ENCODE measurements at regions not wholly inside any gene's neighbourhood (a gene's known extent, or its start where the extent isn't known, plus 50 kb on each side); places are given as distances from the start of the nearest gene placed in this dataset.

DNA sequence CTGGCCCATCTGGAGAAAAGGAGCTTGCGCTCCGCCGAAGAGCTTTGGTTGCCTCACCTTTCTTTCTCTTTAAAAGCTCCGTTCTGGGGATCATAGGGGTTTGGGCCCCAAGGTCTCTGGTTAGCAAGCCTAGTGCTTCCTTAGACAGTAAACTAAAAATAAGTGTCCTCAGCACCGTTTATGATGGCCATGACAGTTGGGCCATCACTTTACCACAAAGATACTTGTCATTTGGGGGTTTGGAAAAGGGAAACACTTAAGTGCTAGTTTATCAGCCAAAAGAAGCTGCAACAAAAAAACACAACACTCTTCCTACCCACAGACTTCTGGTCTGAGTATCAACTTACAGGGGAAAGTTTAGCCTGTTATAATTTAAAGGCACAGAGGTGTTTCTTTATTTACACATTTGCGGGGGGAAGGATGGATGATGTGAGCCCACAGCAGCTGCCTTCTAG lies 88.4 kb upstream of the CD44 start:
- DNase-seq (ENCODE audit: extremely low spot score): no peak
- Histone ChIP-seq H3K4me3 (no peak overlapping the region), H3K27ac (replicated peaks in 1 of 4) (no peak overlapping the region), H3K9me3 (no peaks in the 10 kb centered on the region), H3K4me1 (no peaks in the 10 kb centered on the region), H3K27me3 (no peaks in the 10 kb centered on the region), H3K36me3 (no peaks in the 10 kb centered on the region)
- TF ChIP-seq CTCF (IDR thresholded peaks at IDR 0.05): no peak
- no peak for TF ChIP-seq POLR2AphosphoS5 (IDR thresholded peaks at IDR 0.05)
- no peak for TF ChIP-seq POLR2A (IDR thresholded peaks at IDR 0.05; ENCODE audit: low read depth)
- TF ChIP-seq EP300 (IDR thresholded peaks at IDR 0.05): no peak
- intact Hi-C loops (cut with DNase I): no loop called here
- 64% methylated on average over 6 of the region's 6 CpGs for WGBS

GRCh38 chr11:35056391-35057093 lies 82.4 kb upstream of the CD44 start:
- no peaks in the 10 kb centered on the region for H3K36me3 ChIP-seq
- H3K4me3 ChIP-seq: no peak overlapping the region
- no peak for TF ChIP-seq POLR2AphosphoS5 (IDR thresholded peaks at IDR 0.05)
- TF ChIP-seq CTCF (IDR thresholded peaks at IDR 0.05): no peak
- TF ChIP-seq POLR2A (IDR thresholded peaks at IDR 0.05; ENCODE audit: low read depth): no peak
- no peak for TF ChIP-seq EP300 (IDR thresholded peaks at IDR 0.05)
- no peaks in the 10 kb centered on the region for H3K27me3 ChIP-seq
- WGBS: 100% methylated on average over 1 of the region's 1 CpG
- DNase-seq (ENCODE audit: extremely low spot score): no peak
- H3K4me1 ChIP-seq: peaks cover 0 to 4% (median under 1%) of the 10 kb centered on the region in 4 donors
- H3K9me3 ChIP-seq: no peaks in the 10 kb centered on the region
- H3K27ac ChIP-seq (replicated peaks in 1 of 4): no peak overlapping the region
- intact Hi-C loops (cut with DNase I): no loop called here

GRCh38 chr11:35057926-35058668 lies 80.9 kb upstream of the CD44 start:
- Histone ChIP-seq H3K27ac (replicated peaks in 1 of 4) (no peak overlapping the region), H3K4me1 (peaks cover 0 to 6% (median 2%) of the 10 kb centered on the region in 4 donors), H3K4me3 (no peak overlapping the region), H3K27me3 (no peaks in the 10 kb centered on the region), H3K9me3 (no peaks in the 10 kb centered on the region), H3K36me3 (no peaks in the 10 kb centered on the region)
- DNase-seq (ENCODE audit: extremely low spot score): no peak
- TF ChIP-seq EP300 (IDR thresholded peaks at IDR 0.05) (no peak), POLR2A (IDR thresholded peaks at IDR 0.05; ENCODE audit: low read depth) (no peak), CTCF (IDR thresholded peaks at IDR 0.05) (no peak)
- WGBS: 95% methylated on average over 2 of the region's 2 CpGs
- intact Hi-C loops (cut with DNase I): no loop called here

DNA sequence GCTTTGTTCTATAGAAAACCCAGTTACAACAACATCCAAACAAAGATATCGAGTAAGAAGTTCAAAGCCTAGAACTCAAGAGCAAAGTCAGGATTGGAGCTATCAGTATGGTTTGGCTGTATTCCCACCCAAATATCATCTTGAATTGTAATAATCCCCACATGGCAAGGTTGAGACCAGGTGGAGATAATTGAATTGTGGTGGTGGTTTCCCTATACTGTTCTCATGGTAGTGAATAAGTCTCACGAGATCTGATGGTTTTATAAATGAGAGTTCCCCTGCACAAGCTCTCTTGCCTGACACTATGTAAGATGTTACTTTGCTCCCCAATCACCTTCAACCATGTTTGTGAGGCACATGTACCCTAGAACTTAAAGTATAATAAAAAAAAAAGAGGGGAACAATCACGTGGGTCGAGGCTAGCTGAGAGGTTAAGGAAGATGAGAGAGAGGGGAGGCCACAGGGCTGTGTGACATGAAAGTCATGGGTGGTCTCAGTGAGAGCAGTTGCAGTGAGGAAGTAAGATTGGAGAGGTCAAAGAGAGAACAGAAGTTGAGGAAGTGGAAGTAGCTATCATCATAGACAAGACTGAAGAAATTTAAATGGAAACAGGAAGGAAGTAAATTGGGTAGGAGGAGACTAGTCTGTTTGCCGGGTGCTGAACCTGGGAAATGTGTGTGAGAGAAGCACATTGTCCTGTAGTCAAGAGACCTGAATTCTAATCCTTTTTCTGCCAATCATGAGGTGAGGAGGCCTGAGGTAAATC lies 80.1 kb upstream of the CD44 start:
- intact Hi-C loops (cut with DNase I): no loop called here
- Histone ChIP-seq H3K9me3 (no peaks in the 10 kb centered on the region), H3K27me3 (no peaks in the 10 kb centered on the region), H3K4me3 (no peak overlapping the region), H3K4me1 (peaks cover 0 to 6% (median 2%) of the 10 kb centered on the region in 4 donors), H3K36me3 (no peaks in the 10 kb centered on the region), H3K27ac (replicated peaks in 1 of 4) (no peak overlapping the region)
- WGBS: 87% methylated on average over 5 of the region's 5 CpGs
- DNase-seq (ENCODE audit: extremely low spot score): no peak
- TF ChIP-seq CTCF (IDR thresholded peaks at IDR 0.05) (no peak), EP300 (IDR thresholded peaks at IDR 0.05) (no peak), POLR2A (IDR thresholded peaks at IDR 0.05; ENCODE audit: low read depth) (no peak), POLR2AphosphoS5 (IDR thresholded peaks at IDR 0.05) (no peak)

Measured in esophagus muscularis mucosa (tissue), 4 donors.